ELR (cell line): ENCODE measurements at regions not wholly inside any gene's neighbourhood (a gene's known extent, or its start where the extent isn't known, plus 50 kb on each side); places are given as distances from the start of the nearest gene placed in this dataset.
A peak's percentile ranks its signal among the peaks of the same experiment; 100 is the strongest.
"Not testable (repeated sequence)": the region's sequence is repeated elsewhere in the genome, so short reads cannot be mapped to it uniquely, and the experiment has no call there.

Experiments used
- DNase-seq: peaks from one replicate; pipeline ENCODE4 v3.0.0-alpha.2; 2015; ENCODE audit warnings: low read depth

GRCh38 chr11:123344188-123344587 lies 85.9 kb upstream of the GRAMD1B start:
- DNase-seq = not testable (repeated sequence)

GRCh38 chr11:123338997-123339752 lies 90.9 kb upstream of the GRAMD1B start:
- no peak for DNase-seq

GRCh38 chr11:123338266-123338800 lies 91.7 kb upstream of the GRAMD1B start:
- peak; percentile 6 for DNase-seq

- no peak for DNase-seq
These were observed 95.1 kb upstream of the GRAMD1B start for GRCh38 chr11:123334925-123335324.

GRCh38 chr11:123332577-123332976 lies 97.5 kb upstream of the GRAMD1B start:
- not testable (repeated sequence) for DNase-seq

- DNase-seq = no peak
These were observed 99.1 kb upstream of the GRAMD1B start for GRCh38 chr11:123330948-123331347.

GRCh38 chr11:123330471-123330870 lies 99.6 kb upstream of the GRAMD1B start:
- DNase-seq = no peak

GRCh38 chr11:123330071-123330470 lies 100.0 kb upstream of the GRAMD1B start:
- DNase-seq = no peak

- DNase-seq = no peak
These were observed 101.7 kb upstream of the GRAMD1B start for GRCh38 chr11:123328281-123328867.

GRCh38 chr11:123325533-123325932 lies 104.5 kb upstream of the GRAMD1B start:
- no peak for DNase-seq

- DNase-seq = no peak
These were observed 106.5 kb upstream of the GRAMD1B start for GRCh38 chr11:123323568-123323967.

GRCh38 chr11:123321636-123322035 lies 108.4 kb upstream of the GRAMD1B start:
- DNase-seq = no peak

GRCh38 chr11:123318623-123319022 lies 111.4 kb upstream of the GRAMD1B start:
- DNase-seq = no peak

- not testable (repeated sequence) for DNase-seq
These were observed 111.9 kb upstream of the GRAMD1B start for GRCh38 chr11:123318132-123318531.

GRCh38 chr11:123316003-123316402 lies 114.1 kb upstream of the GRAMD1B start:
- no peak for DNase-seq

GRCh38 chr11:123314972-123315371 lies 115.1 kb upstream of the GRAMD1B start:
- DNase-seq = no peak

- DNase-seq = no peak
These were observed 116.8 kb upstream of the GRAMD1B start for GRCh38 chr11:123313262-123313661.

- no peak for DNase-seq
These were observed 113.0 kb upstream of the CLMP start for GRCh38 chr11:123308077-123308476.

GRCh38 chr11:123307276-123307675 lies 112.2 kb upstream of the CLMP start:
- DNase-seq = no peak

GRCh38 chr11:123306531-123306930 lies 111.5 kb upstream of the CLMP start:
- DNase-seq = no peak

GRCh38 chr11:123305601-123306375 lies 110.7 kb upstream of the CLMP start:
- no peak for DNase-seq

GRCh38 chr11:123304828-123305466 lies 109.9 kb upstream of the CLMP start:
- no peak for DNase-seq
